H54 (cell line): ENCODE measurements at regions not wholly inside any gene's neighbourhood (a gene's known extent, or its start where the extent isn't known, plus 50 kb on each side); places are given as distances from the start of the nearest gene placed in this dataset.
A peak's percentile ranks its signal among the peaks of the same experiment; 100 is the strongest.

Source experiments
- DNase-seq: peaks from one replicate; pipeline ENCODE4 v3.0.0; 2011; ENCODE audit warnings: low spot score, mixed read lengths; ENCODE audit not compliant: insufficient read length
- FAIRE-seq: peaks from 3 replicates; lab custom pipeline; 2011; peaks lifted over from hg19 to GRCh38; lab: Jason Lieb, UNC
- POLR2A ChIP-seq: IDR thresholded peaks from 2 replicates; pipeline ENCODE4 v1.6.1; 2011; ENCODE audit warnings: low read depth, mild to moderate bottlenecking, low read length

DNA sequence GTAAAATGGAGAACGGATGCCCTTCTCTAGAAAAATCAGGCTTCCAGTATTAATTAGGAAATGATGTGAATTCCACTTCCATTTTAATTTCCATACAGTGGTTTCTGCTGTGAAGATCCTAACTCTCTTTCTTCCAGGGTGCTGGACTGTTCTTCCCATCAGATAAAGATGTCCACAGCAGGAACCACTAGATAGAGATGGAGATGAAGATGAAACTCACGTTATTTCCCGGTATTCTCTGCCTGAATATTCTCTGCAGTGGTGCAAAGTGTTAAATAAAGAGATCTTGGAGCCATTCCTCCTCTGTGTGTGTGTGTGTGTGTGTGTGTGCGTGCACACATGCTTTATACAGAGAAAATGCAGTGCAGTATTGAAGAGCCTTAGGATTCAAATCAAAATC lies 727.5 kb downstream of the KCNJ2 start:
- no peak for TF ChIP-seq POLR2A
- FAIRE-seq (no peak), DNase-seq (no peak)

DNA sequence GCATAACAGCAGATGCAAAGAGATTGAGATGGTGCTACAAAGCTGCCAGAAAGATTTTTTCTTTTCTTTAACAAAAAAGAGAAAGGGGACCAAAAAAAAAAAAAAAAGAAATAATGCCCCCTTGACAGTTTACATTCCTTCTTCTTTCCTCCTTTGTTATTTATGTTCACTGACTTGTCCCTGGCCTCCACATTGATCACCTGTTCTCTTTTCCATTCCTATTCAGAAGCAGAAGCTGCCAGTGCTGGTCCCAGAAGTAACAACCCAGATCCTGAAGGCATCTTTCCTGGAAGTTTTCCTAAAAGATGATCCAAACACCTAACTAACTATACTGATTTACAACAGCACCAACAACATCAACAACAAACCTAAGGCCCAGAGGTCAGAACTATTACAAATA lies 728.1 kb downstream of the KCNJ2 start:
- DNase-seq (no peak), FAIRE-seq (no peak)
- no peak for TF ChIP-seq POLR2A

DNA sequence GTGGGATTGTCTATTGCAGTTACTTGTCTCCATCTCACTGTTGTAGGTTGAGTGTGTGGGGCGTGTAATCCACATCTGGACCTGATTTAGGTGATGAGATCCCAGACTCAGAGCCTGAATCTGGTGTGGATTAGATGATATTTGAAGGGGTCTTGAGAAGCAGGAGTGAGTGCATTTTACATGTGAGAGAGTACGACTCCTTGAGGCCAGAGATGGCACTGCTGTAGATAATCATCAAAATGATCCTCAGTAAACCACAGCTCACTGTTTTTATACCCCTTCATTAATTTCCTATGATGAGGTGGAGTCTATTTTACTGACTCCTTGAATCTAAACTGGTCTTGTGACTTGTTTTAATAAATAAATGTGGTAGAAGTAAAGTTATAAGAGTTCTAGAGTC lies 732.5 kb downstream of the KCNJ2 start:
- DNase-seq (no peak), FAIRE-seq (peak; percentile 41)
- no peak for TF ChIP-seq POLR2A

DNA sequence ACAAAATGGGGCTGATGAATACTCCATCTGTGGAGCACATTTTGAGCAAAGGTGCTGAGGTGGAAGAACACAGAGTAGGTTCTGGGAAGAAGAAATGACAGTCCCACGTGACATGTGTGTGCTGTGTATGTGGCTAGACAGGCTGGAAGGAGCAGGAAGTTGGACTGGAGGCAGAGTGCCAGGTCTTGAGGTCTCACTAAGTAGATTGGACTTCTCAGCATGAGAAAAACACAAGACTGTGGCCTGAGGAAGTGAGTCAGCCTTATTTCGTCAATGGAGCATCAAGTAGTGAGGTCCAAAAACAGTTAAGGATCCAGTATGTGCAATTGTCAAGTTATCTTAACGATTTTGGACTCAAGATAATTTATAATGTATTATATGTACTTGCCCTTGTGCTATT lies 736.5 kb downstream of the KCNJ2 start:
- peak; percentile 100 for FAIRE-seq
- no peak for TF ChIP-seq POLR2A
- DNase-seq, result peak; percentile 50

DNA sequence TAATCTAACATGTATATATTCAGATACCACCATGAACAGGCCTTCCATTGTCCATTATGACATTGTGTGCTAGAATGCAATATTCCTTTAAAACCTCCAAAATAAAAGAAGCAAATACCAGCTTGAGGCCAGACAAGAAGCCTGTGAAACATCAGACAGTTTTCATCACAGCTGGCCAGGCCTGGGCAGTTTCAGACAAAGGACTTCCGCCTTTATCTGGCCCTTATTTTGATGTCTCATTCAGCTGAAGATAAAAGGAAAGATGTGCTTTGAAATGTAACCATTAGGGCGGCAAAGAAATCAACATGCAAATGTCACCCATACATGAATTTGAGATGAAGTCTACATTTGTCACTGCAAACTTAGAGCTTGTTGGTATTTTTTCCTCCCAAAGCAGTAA lies 737.5 kb downstream of the KCNJ2 start:
- FAIRE-seq (peak; percentile 58), DNase-seq (no peak)
- TF ChIP-seq POLR2A, result no peak

DNA sequence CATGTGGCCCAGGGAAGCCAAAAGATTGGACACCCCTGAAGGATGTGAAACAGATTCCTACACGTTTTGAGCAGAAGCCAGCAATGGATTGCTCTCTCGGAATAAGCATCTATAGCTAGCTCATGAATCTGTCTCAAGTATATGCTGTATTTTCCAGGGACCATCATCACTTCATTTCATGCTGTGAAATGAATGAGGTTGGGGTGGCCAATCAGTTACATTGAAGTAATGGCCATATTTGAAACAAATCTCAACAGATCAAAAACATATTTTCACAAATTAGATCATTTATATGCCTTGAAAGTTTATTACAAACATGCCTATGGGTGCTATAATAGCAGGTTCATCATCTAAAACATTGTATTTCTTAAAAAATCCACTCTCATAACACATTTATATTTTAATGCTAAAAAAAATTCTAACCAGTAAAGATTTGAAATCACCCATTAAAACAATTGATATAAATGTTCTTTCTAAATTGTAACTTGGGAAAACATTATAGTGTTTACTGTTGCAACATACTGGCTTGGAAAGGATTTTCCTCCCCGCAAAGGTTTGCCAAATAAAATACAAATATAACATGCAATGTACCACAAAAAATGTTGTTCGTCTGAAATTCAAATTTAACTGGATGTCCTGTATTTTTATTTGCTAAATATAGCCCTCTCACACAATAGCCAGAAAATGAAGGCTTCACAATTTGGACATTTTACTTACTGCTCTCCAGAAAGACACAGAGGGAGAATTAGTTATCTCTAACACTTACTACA lies 743.6 kb downstream of the KCNJ2 start:
- TF ChIP-seq POLR2A, result no peak
- FAIRE-seq (no peak), DNase-seq (no peak)

DNA sequence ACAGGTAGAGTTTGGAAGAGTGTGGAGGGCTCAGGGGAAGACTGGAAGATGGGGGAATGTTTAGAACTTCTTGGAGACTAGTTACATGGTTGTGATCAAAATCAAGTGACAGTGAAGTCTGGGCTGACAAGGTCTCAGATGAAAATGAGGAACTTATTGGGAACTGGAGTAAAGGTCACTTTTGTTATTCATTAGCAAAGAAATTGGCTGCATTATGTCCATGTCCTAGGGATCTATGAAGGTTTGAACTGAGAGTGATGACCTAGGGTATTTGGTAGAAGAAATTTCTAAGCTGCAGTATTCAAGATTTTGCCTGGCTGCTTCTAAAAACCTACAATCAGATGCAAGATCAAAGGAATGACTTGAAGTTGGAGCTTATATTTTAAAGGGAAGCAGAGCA lies 747.1 kb downstream of the KCNJ2 start:
- FAIRE-seq, result no peak
- TF ChIP-seq POLR2A, result no peak
- DNase-seq, result no peak

DNA sequence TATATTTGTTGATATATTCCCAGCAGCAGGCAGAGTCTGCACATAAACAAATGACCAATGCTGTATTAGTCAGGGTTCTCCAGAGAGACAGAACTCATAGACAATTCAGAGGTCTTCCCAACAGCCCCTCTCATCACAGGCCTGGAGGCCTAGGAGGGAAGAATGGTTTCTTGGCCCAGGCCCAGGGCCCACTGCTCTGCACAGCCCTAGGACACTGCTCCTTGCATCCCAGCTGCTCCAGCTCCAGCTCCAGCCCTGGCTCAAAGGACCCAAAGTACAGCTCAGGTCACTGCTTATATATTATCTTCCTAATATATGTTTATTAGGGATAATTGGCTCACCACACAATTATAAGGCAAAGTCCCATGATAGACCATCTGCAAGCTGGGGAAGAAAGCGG lies 749.9 kb downstream of the KCNJ2 start:
- no peak for TF ChIP-seq POLR2A
- DNase-seq (no peak), FAIRE-seq (no peak)

DNA sequence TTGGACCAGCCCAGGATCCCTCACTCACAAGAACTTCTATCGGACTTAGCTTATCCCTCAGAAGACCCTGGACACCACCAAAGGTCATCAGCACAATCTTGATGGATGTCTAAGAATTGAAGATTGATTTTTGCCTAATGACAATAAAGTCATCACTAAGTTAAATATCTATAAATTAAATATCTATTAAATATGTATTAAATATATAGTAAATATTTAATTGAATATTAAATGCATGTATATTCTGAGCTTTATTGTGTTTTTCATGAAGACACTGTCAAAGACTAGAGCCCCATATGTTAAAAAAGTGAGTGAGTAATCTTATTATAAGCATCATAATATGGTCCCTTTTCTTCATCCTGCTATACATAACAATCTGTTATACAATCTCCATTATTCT lies 751.1 kb downstream of the KCNJ2 start:
- TF ChIP-seq POLR2A, result no peak
- FAIRE-seq (no peak), DNase-seq (no peak)

DNA sequence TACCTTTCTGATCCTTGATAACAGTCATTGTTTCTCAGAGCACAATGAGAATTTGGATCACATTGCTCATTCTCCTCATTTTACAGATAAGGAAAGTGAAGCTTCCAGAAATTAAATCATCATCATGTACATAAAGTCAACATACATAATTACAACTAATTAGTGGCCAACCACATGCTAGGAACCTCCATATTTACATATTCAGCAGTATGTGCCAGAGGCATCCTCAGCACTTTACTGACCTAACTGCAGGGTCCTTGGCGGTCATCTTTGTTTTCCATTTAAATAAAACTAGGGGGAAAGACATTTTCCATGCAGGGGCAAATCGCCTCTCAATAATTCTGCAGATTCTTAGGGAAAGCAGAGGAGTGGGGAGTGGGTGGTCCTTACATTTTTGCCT lies 752.9 kb downstream of the KCNJ2 start:
- FAIRE-seq (no peak), DNase-seq (no peak)
- TF ChIP-seq POLR2A, result no peak

DNA sequence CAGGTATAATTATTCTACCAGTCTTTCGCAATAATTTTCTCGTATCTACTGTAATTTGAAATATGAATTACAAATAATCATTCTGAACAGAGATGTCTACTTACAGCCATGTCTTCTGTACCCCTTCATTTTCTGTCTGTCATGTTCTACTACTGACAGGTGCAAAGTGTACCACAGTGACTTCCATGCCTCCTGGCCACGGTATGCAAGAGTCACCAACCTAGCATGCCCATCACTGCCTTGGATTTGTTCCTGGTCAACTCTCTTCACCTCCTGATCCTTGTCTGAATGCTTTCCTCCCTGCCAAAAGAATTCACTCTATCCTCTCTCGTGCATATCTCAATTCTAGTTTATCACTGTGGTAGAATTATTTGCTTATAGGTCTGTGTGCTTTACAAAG lies 755.4 kb downstream of the KCNJ2 start:
- FAIRE-seq (no peak), DNase-seq (no peak)
- TF ChIP-seq POLR2A, result no peak

DNA sequence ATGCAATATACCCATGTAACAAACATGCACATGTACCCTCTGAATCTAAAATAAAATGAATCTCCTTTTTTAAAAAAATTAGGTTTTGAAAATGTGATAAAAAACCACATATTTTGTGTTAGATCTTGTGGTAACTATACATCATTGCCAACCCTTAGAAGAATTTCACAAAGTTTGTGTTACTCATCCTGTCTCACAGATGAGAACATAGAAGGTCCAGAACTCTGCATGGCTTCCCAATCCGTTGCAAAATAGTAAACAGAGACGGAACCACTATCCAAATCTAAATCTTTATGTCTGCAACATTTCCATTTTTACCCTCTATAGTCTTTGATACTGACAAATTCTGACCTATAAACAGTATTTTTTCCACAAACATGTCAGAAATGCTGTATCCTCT lies 759.9 kb downstream of the KCNJ2 start:
- FAIRE-seq, result no peak
- no peak for TF ChIP-seq POLR2A
- DNase-seq, result no peak

DNA sequence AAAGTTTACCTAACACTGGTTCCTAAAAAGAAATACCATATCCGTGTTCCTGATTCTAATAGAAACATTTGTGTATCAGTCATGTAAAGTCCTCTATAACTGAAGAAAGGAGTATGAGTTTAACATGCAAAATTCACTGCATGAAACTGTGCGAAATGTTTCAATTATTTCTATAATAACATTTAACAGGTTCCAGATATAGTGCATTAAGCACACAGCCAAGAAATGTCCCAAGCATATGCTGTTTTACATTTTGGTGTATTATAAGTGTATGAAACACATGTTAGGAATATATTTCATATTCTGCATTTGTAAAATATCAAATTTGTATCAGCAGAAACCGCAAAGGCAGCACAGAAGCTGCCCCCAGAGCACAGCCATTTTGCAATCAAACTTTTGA lies 764.9 kb downstream of the KCNJ2 start:
- no peak for TF ChIP-seq POLR2A
- FAIRE-seq, result no peak
- DNase-seq, result no peak

DNA sequence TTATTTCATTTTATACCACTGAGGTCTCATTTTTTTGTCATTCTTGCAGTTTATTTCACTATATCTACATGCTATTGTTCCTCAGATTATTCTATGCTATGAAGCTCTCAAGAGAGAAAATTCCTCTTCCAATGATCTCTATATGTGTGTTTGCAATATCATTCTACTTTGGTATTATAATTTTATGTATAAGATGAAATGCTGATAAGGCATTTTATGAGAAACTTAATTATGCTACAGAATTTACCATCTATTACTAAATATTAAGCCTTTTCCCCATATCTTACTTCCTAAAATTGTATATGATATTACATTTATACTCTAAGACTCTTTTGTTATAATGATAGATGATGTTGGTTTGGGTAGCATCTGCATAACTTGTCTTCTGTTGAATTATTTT lies 765.5 kb downstream of the KCNJ2 start:
- FAIRE-seq (no peak), DNase-seq (no peak)
- no peak for TF ChIP-seq POLR2A

DNA sequence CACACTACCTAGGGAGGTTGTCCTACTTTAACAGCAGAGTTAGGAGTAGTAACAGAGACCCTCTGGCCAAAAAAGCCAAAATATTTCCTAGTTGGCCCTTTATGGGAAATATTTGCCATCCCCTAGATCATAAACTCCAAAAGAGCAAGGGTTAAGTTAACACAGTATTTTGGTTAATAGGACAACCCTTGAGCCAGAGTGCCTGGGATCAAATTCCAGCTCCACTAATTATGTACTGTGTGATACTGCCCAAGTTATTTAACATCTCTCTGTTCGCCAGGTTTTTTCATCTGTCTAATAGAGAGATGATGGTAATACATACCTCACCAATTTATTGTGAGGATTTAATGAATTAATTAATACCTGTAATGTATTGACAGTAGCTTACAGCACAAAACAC lies 767.4 kb downstream of the KCNJ2 start:
- DNase-seq (no peak), FAIRE-seq (no peak)
- no peak for TF ChIP-seq POLR2A

DNA sequence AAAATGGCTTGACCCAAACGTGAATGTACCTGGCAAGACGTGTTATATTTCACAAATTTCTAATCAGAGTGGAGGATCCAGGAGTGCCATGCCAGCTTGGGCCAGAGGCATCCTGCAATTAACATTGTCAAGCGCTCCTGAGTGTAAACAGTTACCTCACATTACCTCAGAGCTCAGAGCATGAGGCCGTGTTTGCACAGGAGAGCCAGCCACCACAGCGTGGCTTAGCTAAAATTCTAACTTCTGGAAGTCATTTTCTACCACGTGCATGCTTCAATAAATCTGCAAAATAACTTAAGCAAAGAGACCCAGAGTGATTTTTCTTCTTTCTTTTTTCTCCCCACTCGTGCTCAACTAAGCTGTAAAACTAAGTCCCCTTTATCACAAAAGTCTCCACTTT lies 769.0 kb downstream of the KCNJ2 start:
- FAIRE-seq (no peak), DNase-seq (no peak)
- no peak for TF ChIP-seq POLR2A

DNA sequence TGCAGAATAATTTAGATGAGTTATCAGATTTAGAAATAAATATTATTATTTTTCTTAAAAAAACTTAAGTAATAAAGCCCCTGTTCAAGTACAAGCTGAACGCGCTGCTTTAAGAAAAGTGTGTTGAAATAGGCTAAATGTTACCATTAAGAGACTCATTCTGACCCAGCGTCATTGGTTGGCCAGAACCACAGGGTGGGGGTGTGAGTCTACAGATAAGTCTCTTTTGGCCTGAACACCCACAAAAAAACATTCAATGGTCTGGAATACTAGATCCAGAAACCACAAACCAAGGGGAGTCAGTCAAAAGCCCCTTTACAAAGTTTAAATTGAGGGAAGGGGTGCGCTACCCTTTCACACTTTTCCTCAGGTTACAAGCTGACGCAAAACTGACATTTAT lies 776.1 kb downstream of the KCNJ2 start:
- TF ChIP-seq POLR2A, result no peak
- DNase-seq, result no peak
- no peak for FAIRE-seq
